HG02571 (cell line): ENCODE measurements at regions not wholly inside any gene's neighbourhood (a gene's known extent, or its start where the extent isn't known, plus 50 kb on each side); places are given as distances from the start of the nearest gene placed in this dataset.

Experiments used
- ATAC-seq: cut with Tn5 transposase; IDR thresholded peaks from one replicate; pipeline ENCODE4 v1.9.1; 2021; ENCODE audit warnings: mild to moderate bottlenecking, moderate library complexity; ENCODE audit not compliant: unreplicated experiment

DNA sequence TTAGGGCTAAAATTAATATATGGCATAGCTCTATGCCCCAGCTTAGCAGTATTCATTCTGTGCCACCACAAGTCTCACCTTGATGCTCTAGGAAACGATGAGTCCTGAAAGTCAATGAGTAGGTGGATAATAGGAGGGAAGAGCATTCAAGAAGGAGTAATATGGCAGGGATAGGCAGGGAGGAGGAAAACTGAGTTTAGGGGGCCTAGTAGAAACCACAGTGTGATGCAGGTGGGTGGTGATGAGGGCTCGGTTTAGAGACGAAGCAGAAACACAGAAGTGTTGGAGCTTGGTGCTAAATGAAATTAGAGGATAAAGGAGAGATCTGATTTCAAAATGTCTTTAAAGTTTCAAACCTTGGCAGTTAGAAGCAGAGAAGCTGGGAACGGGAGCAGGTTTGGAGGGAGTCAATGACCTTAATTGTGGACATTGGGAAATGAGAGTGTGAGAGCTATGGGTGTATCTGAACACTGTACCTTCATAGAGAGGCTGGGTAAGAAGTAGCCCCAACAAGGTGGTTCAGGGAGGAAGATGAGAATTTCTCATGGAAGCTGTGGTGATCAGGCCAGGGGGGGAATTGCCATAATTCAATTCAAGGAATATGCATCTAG, 144.7 kb upstream of the CPSF6 start:
- no peak for ATAC-seq

DNA sequence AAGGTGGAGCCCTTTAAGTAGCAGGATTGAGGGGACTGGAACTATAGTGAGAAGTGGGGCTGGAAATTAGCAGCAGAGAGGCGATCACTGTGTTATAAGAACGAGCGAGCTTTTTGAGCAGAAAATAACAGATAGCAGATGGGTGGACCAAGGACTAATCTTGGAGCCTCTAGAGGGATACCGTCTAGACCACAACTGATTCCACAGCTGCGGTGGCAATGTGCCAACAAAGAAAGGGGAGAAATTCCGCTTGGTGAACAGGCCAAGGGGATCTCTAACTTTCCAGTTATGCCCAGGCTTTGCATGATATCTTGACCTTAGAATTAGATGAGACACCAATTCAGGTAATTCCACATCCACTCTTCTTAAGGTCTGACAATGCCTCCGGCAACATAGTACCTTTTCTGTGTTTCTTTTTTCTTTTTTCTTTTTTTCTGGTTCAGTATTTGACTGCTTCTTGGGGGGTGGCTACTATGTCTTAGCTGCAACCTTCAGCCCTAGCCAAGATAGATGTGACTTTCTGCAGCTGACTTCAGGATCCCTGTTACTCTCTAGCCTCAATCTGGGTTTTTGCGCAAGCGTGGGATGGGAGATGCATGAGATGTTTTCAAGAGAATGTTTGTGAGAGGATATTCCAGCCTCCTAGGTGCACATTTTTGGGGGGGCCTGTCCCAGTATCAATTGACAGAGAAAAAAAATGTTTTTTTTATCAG, 143.4 kb upstream of the CPSF6 start:
- ATAC-seq = no peak

DNA sequence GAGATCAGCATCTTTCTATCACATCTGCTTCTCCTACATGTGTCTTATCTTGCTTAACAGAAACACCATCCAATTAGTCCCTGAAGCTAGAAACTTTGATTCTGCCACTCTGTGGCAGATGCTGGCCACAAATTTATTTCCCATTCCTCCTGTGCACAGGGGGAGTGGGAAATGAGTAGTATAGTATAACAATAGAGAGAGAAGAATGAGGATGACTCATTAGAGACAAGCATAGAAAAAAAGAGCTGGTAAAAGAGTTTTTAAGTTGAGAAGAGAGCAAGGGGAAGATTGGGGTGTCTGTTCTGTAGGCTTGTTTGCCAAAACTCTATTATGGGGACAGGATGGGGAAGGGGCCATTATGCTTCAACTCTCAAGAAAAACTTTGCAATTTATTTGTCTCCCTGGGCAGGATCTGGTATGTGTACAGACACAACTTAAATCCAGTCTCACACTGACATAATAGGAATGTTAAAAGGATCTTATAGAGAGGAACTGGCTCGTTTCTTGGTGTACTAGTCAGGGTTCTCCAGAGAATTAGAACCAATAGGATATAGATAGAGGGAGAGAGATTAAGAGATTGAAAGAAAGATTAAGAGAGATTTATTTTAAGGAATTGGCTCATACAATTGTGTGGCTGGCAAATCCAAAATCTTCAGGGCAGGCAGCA, 142.6 kb upstream of the CPSF6 start:
- ATAC-seq = no peak

DNA sequence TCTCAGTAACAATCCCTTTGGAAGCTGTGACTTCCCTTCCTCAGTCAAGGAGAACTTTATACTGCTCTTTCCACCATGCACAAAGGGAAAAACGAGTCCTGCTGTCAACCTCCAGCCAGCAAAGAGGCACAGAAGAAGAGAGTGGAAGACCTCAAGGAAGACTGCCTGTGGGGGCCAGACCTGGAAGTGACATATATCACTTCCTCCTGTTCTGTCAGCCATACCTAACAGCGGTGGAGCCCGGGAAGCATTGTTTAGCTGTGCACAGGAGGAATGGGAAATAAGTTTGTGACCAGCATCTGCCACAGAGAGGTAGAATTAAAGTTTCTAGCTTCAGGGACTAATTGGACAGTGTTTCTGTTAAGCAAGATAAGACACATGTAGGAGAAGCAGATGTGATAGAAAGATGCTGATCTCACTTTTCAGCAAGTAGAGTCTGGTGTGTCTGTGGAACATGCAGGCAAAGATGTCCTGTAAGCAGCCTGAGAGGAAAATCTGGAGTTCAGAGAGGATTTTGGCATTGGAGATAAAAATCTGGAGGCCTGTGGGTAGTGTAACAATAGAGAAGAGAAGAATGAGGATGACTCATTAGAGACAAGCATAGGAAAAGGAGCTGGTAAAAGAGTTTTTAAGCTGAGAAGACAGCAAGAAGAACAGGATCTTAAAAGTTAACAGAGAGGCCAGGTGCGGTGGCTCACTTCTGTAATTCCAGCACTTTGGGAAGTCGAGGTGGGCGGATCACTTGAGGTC, 141.6 kb upstream of the CPSF6 start:
- no peak for ATAC-seq

DNA sequence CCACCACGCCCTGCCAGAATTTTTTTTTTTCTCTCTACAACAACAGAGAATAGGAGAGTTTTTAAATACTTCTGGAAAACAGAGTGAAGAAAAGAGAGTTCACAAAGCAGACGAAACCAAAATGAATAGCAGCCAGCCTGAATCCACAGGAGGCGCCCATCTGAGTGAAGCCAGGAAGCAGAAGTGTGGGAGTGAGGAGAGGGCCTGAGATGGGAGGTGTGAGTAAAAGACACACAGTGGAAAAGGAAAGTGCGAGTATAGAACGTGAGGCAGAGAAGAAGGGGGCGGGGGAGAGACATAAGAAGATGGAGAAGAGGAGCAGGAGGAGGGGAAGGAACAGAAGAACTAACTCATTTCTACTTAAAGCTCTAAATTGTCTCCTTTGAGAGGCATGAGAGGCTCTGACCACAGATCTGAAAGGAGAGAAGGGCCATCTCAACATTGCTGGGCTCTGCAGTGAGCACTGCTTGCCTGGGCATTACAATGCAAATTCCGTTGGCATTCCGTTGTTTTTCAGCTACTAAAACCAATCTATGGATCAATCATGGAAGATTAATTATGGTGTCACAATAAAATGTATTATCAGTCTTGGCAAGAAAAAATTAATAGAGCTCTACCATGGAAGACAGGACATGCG, 140.1 kb upstream of the CPSF6 start:
- ATAC-seq = no peak

DNA sequence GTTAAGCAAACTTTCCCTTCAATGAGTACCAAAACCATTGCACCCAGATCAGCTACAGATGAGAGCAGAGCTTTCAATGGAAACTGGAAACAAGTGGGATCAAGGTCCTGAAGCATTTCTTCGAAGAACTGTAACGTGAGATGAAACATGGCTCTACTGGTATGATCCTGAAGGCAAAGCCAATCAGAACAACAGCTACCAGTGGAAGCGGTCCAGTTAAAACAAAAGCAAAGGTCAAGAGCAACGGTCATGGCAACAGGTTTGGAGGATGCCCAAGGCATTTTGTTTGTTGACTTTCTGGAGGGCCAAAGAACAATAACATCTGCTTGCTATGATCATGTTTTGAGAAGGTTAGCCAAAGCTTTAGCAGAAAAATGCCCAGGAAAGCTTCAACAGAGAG, 137.9 kb upstream of the CPSF6 start:
- no peak for ATAC-seq

DNA sequence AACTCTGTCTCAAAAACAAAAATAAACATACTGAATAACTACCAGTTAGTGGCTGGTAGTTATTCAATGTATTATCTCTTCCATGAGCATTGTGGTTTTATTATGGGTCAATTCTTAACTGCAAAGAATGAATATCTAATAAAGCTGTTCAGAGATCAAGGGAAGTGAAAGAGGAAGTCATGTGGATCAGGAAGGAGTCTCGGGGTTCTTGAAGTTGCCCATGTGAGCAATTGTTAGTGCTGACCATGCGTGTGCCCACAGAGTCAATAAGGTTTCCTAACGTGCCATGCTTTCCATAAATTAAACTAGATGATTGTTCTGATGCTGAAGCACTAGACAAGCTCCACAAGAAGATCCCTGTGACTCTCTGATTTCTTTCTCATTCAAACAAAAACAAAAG, 136.5 kb upstream of the CPSF6 start:
- no peak for ATAC-seq

DNA sequence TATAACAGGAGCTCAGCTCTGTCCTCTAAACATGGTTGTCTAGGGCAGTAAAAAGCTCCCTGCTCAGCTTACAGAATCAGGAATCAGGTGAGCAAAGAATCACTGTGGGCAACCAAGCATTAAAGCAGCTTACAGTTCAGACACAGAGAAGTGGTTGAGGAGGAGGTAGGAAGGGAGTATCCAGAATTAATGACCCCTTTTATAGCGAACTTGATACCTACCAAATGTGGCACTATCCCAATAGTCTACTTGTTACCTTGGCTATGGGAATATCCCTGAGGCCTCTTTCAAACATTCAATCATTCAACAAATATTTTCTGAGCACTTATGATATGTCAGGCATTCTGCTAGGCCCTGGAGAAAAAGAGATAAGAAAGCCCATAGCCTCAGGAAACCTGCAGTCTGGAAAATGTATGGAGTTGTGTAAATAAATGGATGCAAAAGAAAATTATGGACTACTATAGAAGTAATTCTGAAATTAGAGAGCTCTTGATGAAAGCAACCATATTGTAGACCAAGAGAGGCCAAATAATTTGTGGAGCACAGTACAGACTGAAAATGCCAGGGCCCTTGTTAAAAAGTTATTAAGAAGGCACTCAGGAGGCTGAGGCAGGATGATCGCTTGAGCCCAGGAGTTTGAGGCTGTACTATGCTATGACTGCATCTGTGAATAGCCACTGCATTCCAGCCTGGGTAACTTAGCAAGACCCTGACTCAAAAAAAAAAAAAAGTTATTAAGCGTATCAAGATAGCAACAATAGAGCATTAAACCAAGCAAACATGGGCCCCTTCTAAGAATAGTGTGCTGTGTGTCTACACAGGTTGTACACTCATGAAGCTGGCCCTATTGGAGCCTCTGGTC, 134.0 kb upstream of the CPSF6 start:
- no peak for ATAC-seq

DNA sequence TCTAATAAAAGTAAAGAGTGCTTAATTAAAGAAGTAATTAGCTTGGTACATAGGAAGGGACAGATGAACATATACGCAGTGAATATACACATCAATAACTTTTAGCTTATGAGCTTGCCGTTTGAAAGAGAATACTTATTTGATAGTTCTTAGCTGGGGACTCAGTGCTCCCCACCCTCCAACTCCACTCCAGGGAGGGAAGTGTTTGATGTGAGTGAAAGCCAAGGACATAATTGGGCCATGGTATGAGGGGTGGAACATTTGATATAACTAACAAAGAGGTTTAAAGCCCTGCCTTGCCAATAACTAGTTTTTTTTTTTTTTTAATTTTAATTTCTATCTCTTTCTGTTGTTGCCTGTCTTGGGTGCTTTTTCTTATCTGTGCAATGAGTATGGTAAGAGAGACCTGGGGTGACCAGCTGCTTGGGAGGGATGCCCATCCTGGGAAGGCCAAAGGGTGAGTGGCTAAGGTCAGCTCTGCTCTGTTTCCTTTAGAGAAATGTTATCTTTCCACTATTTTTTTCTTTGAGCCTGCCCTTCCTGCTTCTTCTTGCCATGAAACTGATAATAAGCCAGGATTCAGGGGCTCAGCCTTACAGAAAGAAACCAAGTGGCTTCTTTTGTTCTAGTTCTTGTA, 132.8 kb upstream of the CPSF6 start:
- no peak for ATAC-seq

DNA sequence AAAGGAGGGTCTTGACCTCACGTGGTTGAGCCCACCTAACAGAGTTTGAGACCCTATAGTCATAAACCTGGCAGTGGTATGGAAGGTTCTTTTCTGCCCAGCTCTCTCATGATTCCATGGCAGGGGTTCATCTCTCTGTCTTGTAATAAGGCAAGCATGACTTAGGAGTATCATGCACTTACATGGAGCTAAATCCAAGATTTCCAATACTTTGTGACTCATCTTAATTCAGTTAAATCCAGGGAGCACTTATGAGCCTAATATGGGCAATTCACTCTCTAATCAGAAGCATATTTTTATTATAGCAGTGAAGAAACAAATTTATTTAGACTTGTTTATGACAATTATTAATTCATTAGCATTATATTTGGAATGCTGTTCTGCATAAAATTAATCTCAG, 131.8 kb upstream of the CPSF6 start:
- no peak for ATAC-seq

DNA sequence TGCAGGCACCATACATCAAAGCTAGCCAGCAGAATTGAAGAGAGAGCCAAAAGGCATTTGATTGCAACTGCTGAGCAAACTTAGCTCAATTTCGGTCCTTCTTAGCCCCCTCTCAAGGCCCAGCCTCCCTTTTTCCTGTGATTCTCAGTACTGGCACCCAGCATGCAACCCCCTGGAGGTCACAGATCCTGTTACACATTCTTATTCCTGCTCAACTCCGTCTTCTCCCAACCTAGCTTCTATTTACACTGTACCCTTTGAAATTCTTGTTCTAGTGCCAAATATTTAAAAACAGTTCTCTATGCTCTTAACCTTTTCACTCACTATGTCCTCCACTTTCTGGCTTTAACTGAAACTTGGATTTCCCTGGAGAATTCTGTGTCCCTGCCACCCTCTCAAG, 131.3 kb upstream of the CPSF6 start:
- ATAC-seq = no peak

DNA sequence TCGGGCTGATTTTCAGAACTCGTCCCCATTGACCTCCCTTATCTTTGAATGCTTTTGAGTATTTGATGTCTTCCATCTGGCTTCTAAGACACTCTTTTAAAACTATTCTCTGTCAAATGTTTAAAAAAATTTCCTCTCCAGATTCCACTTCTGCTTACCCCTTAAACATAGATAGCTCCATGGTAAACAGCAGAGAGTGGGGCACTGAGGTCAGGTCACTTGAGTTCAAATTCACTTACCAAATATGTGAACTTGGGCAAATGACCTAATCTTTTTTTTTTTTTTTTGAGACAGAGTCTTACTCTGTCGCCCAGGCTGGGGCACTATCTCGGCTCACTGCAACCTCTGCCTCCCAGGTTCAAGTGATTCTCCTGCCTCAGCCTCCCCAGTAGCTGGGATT, 126.8 kb upstream of the CPSF6 start:
- ATAC-seq = no peak

DNA sequence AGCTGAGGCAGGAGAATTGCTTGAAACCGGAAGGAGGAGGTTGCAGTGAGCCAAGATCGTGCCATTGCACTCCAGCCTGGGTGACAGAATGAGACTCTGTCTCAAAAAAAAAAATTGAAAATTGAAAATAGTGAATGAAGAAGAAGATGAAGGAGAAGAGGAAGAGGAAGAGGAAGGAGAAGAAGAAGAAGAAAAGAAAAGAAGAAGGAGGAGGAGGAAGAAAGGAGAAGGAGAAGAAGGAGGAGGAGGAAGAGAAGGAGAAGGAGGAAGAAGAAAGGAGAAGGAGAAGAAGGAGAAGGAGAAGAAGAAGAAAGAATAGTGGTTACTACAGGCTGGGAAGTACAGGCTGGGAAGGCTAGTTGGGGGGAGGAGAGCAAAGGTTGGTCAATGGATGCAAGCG, 124.3 kb upstream of the CPSF6 start:
- no peak for ATAC-seq

DNA sequence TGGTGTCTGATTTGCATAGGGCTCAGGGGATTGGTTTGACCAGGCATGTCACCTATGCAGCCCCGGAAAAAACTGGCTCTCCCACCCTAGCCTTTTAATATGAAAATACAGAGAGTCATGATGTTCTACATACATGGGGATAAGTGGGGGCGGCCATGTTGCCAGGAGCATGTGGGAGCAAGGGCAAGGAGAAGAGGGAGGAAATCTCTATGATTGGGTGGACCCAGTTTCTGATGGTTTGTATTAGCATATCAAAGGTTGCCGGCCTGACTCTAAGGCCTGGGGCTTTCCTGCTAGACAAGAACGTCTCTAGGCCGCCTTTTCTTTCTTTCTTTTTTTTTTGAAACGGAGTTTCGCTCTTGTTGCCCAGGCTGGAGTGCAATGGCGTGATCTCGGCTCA, 123.4 kb upstream of the CPSF6 start:
- ATAC-seq = no peak

DNA sequence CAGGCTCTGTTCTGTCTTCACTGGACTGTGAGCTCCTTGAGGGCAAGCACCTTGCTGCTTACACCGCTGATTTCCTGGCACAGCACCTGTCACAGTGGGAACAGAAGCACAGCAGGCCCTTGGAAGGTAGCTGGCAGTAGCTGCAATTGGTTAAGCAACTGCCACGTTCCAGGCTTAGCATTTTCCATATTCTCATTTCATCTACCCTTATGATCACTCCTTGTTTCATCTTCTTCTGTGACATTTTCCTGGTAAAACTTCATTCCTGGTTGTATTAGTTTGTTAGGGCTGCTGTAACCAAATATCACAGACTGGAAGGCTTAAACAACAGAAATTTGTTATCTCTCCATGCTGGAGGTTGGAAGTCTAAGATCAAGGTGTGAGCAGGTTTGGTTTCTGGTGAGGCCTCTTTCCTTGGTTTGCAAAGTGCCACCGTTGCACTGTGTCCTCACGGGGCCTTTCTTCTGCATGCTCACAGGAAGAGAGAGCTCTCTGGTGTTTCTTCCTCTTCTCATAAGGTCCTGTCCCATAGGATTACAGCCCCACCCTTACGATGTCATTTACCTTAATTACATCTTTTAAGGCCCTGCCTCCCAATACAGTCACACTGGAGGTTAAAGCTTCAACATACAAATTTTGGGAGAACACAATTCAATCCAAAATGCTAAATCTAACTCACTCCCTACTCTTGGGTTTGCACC, 121.7 kb upstream of the CPSF6 start:
- ATAC-seq = no peak

DNA sequence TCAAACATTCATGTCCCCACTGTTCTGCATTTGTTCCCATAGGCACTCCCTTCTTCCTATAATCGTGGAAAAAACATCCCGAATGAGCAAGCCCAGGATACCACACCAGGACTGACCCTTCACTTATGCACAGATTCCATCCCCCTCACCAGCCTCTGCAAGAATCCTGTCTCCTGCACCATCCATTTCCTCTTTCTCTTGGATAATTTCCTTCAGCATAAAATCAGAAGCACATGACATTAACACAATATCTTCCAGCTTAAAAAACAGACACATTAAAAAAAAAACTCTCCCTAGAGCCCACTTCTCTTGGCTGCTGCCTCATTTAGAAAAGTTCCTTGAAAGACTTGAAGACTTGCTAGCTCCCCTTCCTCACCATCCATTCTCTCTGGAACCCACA, 120.9 kb upstream of the CPSF6 start:
- no peak for ATAC-seq

DNA sequence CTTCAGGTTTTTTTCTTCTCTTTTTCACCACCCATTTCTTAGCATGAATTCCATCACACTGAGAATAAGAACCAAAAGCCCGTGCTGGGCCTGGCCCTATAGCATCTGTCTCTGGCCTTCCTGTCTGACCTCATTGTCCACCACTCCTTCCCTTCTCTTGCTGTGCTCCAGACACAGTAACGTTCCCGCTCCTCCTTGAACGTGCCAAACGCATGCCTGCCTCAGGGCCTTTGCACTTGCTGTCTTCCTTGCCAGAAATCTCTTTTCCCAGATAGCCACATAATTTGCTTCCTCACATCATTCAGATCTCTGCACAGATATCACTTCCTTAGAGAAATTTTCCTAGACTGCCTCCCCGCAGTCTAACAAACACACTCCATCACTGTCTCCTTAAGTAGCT, 119.6 kb upstream of the CPSF6 start:
- ATAC-seq = no peak

DNA sequence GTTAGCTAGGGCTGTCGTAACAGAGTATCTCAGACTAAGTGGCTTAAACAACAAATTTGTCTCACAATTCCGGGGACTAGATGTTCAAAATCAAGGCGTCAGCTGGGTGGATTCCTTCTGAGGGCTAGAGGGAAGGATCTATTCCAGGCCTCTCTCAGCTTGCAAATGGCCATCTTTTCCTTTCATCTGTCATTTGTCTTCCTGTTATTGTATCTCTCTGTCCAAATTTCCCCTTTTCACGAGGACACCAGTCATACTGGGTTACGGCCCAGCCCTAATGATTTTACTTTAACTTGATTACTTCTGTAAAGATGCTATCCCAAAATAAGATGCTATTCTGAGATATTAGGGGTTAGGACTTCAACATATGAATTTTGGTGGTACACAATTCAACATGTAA, 119.0 kb upstream of the CPSF6 start:
- ATAC-seq = no peak

DNA sequence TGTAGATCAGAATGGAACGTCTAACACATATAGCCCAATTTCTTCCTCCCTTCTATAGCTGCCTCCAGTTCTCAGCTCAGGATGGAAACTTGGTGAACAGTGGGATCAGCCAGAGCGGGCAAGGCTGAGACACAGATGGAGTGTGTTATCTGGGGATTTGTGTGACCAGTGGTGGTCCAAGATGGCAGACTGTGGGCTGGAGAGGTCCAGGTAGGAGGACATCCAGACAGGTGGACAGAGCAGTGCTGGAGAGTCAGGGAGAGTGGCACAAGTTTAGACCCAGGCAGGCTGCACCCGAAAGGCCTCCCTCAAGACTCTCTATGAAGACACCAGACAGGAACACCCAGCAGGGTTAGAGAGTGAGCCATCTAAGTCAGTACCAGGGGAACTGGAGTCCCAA, 116.1 kb upstream of the CPSF6 start:
- ATAC-seq = no peak
